ENCODE measurements at regions not wholly inside any gene's neighbourhood (a gene's known extent, or its start where the extent isn't known, plus 50 kb on each side); places are given as distances from the start of the nearest gene placed in this dataset.

DNA sequence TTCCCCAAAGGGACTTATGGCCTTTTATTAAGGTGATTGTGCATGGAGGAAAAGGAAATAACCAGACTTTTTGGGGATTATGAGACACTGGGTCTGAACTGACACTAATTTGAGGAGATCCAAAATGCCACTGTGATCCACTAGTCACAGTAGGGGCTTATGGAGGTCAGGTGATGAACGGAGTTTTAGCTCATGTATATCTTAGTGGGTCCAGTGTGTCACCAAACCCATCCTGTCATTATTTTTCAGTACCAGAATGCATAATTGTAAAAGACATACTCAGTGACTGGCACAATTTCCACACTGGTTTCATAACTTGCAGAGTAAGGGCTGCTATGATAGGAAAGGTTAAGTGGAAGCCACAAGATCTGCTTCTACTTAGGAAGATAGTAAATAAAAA, 131.3 kb downstream of the RTL3 start:
- peak; percentile 6 for DNase-seq (ENCODE audit: low read depth)
- TF ChIP-seq, protein P1, sequence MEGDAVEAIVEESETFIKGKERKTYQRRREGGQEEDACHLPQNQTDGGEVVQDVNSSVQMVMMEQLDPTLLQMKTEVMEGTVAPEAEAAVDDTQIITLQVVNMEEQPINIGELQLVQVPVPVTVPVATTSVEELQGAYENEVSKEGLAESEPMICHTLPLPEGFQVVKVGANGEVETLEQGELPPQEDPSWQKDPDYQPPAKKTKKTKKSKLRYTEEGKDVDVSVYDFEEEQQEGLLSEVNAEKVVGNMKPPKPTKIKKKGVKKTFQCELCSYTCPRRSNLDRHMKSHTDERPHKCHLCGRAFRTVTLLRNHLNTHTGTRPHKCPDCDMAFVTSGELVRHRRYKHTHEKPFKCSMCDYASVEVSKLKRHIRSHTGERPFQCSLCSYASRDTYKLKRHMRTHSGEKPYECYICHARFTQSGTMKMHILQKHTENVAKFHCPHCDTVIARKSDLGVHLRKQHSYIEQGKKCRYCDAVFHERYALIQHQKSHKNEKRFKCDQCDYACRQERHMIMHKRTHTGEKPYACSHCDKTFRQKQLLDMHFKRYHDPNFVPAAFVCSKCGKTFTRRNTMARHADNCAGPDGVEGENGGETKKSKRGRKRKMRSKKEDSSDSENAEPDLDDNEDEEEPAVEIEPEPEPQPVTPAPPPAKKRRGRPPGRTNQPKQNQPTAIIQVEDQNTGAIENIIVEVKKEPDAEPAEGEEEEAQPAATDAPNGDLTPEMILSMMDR (conservative IDR thresholded peaks at IDR 0.05; ENCODE audit: low read length) = no peak
- no peak overlapping the region for H3K4me3 ChIP-seq (ENCODE audit: low read length)

DNA sequence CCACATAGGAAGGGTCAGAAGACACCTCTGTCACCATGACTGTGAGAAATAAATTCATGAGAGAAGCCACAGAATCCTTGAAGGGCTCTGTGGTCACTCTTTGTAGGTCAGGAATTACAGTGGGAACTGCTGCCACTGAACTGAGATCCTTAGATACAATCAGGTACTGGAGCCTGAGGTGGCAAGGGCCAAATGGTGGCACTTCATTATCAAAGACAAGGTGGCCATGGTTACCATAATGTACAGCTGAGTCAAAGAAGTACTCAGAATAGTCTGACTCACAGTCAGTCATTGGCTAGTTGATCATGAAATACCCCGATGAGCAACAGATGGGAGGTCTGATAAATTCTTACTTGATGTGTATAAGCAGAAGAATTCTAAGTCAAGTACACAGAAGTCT, 131.9 kb downstream of the RTL3 start:
- DNase-seq (ENCODE audit: low read depth) = peak; percentile 31
- TF ChIP-seq, protein P1 (conservative IDR thresholded peaks at IDR 0.05; ENCODE audit: low read length) = no peak
- no peak overlapping the region for H3K4me3 ChIP-seq (ENCODE audit: low read length)

DNA sequence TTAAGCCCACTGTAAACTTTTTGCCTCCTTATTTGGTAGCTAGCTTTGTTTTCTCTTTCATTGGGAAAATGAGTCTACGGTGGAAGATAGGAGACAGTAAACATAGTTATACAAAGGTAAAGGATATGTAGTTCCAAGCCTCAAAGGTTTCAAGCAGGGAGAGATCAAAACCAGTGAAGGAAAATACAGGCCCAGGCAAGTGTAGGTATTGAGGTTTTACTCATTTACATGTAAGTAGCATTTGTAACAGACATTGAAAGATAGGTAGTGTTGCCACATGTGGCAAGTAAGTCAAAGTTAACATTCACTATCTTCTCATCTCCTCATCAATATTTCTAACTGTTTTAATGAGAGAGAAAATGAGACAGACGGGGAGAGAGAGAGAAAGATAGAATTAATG, 136.5 kb downstream of the RTL3 start:
- no peak for DNase-seq (ENCODE audit: low read depth)
- H3K4me3 ChIP-seq (ENCODE audit: low read length) = no peak overlapping the region
- TF ChIP-seq, protein P1 (conservative IDR thresholded peaks at IDR 0.05; ENCODE audit: low read length) = no peak

DNA sequence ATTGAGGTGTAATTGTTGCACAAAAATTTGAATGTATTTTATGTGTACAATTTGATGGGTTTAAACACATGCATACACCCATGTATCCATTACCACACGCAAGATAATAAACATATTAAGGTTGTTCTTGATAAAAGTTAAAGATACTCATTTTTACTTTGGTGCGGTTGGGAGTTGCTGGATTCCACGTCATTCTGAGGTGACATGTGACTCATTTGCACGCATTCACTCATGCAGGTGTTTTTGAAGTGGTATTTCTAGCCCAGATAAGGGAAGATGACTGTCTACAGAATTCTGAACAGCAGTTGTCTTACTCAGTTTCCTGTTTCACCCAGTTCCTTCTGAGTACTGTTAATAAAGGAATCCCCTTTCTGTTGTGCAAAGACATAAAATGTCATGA, 142.0 kb downstream of the RTL3 start:
- no peak for DNase-seq (ENCODE audit: low read depth)
- TF ChIP-seq, protein P1 (conservative IDR thresholded peaks at IDR 0.05; ENCODE audit: low read length) = no peak
- no peak overlapping the region for H3K4me3 ChIP-seq (ENCODE audit: low read length)

DNA sequence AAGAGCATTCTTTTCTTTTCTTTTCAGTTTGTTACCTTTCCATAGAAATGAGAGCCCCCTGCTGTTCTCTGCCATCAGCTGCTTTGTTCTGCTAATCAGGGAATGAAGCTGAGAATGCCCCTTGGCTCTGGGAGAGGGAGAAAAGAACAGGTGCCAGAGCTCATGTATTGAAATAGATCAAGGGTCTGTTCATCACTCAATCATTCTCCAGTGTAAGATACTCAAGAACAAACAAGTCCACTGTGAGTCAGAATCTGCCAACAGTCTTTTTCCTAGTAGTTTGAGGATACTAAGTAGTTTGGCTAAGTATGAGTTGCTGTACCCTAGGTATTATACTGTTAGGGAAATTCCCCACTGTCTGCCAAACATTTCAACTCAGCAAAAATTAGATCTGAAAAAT, 144.3 kb downstream of the RTL3 start:
- DNase-seq (ENCODE audit: low read depth) = no peak
- H3K4me3 ChIP-seq (ENCODE audit: low read length) = no peak overlapping the region
- TF ChIP-seq, protein P1 (conservative IDR thresholded peaks at IDR 0.05; ENCODE audit: low read length) = no peak

- H3K4me3 ChIP-seq (ENCODE audit: low read length) = no peak overlapping the region
- TF ChIP-seq, protein P1 (conservative IDR thresholded peaks at IDR 0.05; ENCODE audit: low read length) = no peak
Measured at GRCh38 chrX:78513971-78514738, 145.0 kb downstream of the RTL3 start.

GRCh38 chrX:78506248-78506647, 152.9 kb downstream of the RTL3 start:
- TF ChIP-seq, protein P1 (conservative IDR thresholded peaks at IDR 0.05; ENCODE audit: low read length) = no peak

More at GRCh38 chrX:78513971-78514738, 145.0 kb downstream of the RTL3 start:
- DNase-seq (ENCODE audit: low read depth) = no peak

More at GRCh38 chrX:78506248-78506647, 152.9 kb downstream of the RTL3 start:
- no peak overlapping the region for H3K4me3 ChIP-seq (ENCODE audit: low read length)
- DNase-seq (ENCODE audit: low read depth) = no peak

Measured in AG10803 (cell line).